Prostate gland (tissue), 2 donors: ENCODE measurements at regions not wholly inside any gene's neighbourhood (a gene's known extent, or its start where the extent isn't known, plus 50 kb on each side); places are given as distances from the start of the nearest gene placed in this dataset.
"Not testable (repeated sequence)": the region's sequence is repeated elsewhere in the genome, so short reads cannot be mapped to it uniquely, and the experiment has no call there.

ENCODE experiments used
- DNase-seq: peaks from one replicate; pipeline ENCODE4 v3.0.0-alpha.2; 2019; ENCODE audit warnings: low spot score
- H3K27ac ChIP-seq, 2 donors: fragments of 200-600 bp; sonication (generic); 2 replicates each; pipeline ENCODE4 v1.5.1; 2017 to 2019
- H3K27me3 ChIP-seq: fragments of 200-600 bp; sonication (generic); replicated peaks from 2 replicates; pipeline ENCODE4 v1.5.1; 2019; ENCODE audit not compliant: insufficient read depth
- H3K36me3 ChIP-seq, 2 donors: fragments of 200-600 bp; sonication (generic); 1 replicate in 1 of 2; 2 replicates in 1 of 2; pipeline versions ENCODE4 v1.5.1 to v1.8.1; 2017 to 2019
- H3K4me1 ChIP-seq: fragments of 200-600 bp; sonication (generic); replicated peaks from 2 replicates; pipeline ENCODE4 v1.5.1; 2019
- H3K4me3 ChIP-seq, 2 donors: fragments of 200-600 bp; sonication (generic); 2 replicates each; pipeline ENCODE4 v1.5.1; 2017 to 2019
- H3K9me3 ChIP-seq: fragments of 200-600 bp; sonication (generic); 2 replicates; pipeline ENCODE4 v1.5.1; 2017
- WGBS: methylation state at CpG from one replicate; pipeline ENCODE4 v1.1.5; 2018; 5-methylcytosine and 5-hydroxymethylcytosine counted together
- intact Hi-C: fragments of 100-400 bp; cut with DNase I; formaldehyde crosslinking; loops from one replicate; pipeline ENCODE4 v1.14.2; 2022
- small RNA-seq, 2 donors: library from RNA; depleted of rRNA; stranded (forward); fragments of <200 nt; gene quantifications; one replicate each; pipeline ENCODE3, GENCODE V24; 2016

DNA sequence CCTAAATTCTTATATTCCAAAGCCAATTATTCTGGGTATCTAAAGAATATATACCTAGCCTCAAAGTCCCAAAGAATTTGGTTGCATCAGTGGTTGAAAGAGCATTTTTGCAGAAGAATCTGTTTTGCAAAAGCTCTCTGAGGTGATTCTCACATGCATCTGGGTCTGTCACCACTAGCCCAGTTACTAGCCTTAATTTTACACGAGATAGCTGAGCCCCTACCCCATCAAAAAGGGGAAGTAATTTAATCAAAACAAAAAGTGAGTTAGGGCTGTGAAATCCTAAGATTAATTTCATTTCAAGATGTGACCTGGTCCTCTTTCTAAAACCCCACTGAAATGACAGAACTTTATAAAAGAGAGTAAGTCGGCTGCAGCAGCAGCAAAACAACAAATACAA is 53.7 kb upstream of the ZSCAN2 start:
- H3K27me3 ChIP-seq, H3K4me1 ChIP-seq, H3K36me3 ChIP-seq, H3K4me3 ChIP-seq, H3K9me3 ChIP-seq, H3K27ac ChIP-seq, intact Hi-C loops, DNase-seq: not testable (repeated sequence)
- 84% methylated on average over 2 of the region's 2 CpGs for WGBS

- H3K4me1 ChIP-seq, H3K27me3 ChIP-seq, intact Hi-C loops, DNase-seq, H3K27ac ChIP-seq, H3K9me3 ChIP-seq, H3K36me3 ChIP-seq, H3K4me3 ChIP-seq: not testable (repeated sequence)
- WGBS = 93% methylated on average over 5 of the region's 5 CpGs
Observed at GRCh38 chr15:84550503-84550902, 50.3 kb upstream of the ZSCAN2 start.

Small RNAs in the stretch of these regions (small RNA-seq; reads per million reads assigned to genes)
- gene AC048382.3 (0 reads per million in 2 donors), gene CSPG4P5 (0 reads per million in 2 donors), gene RF00017 (0 reads per million in 2 donors), gene RN7SL417P (0 reads per million in 2 donors)
